HEK293 (cell line): ENCODE measurements at regions not wholly inside any gene's neighbourhood (a gene's known extent, or its start where the extent isn't known, plus 50 kb on each side); places are given as distances from the start of the nearest gene placed in this dataset.

Experiments
- CTCF ChIA-PET: fragments of 350-600 bp; formaldehyde crosslinking; extraction: SDS; loops from one replicate; lab custom pipeline; 2021; ENCODE audit warnings: antibody characterized with exemption; lab: Yijun Ruan, JAX
- POLR2A ChIA-PET: fragments of 300-600 bp; formaldehyde crosslinking; extraction: SDS; loops from one replicate; lab custom pipeline; 2020; ENCODE audit warnings: antibody characterized with exemption, inconsistent platforms; lab: Yijun Ruan, JAX
- H3K27ac ChIP-seq: fragments of 200-500 bp; sonication (Bioruptor generic); 2 replicates; pipeline ENCODE4 v1.5.1; 2014; ENCODE audit warnings: low read depth, low read length, control low read depth, inconsistent platforms; ENCODE audit errors: extremely low read depth
- H3K36me3 ChIP-seq, 2 experiments: fragments of 200-500 bp in 1 of 2; sonication (Bioruptor generic) in 1 of 2; 1 replicate in 1 of 2; 2 replicates in 1 of 2; pipeline ENCODE4 v1.5.1; 2014 to 2017; ENCODE audit warnings: inconsistent platforms in 2 of 2, low read length in 2 of 2; ENCODE audit not compliant: control insufficient read depth in 2 of 2, insufficient read depth in 1 of 2
- H3K4me1 ChIP-seq: fragments of 200-500 bp; sonication (Bioruptor generic); 2 replicates; pipeline ENCODE4 v1.5.1; 2014; ENCODE audit warnings: mild to moderate bottlenecking, low read length, inconsistent platforms; ENCODE audit not compliant: control insufficient read depth, insufficient read depth
- H3K4me3 ChIP-seq: 2 replicates; pipeline ENCODE4 v1.5.1; 2011; ENCODE audit warnings: low read depth, mild to moderate bottlenecking, control low read depth, low read length, moderate library complexity
- H3K9me3 ChIP-seq: fragments of 200-500 bp; sonication (Bioruptor generic); 2 replicates; pipeline ENCODE4 v1.5.1; 2014; ENCODE audit warnings: low read depth, low read length, inconsistent platforms; ENCODE audit not compliant: control insufficient read depth, insufficient read depth
- HOXD13 ChIP-seq: sonication (generic); formaldehyde crosslinking; IDR thresholded peaks from 2 replicates; pipeline ENCODE4 v1.8.0; 2022; ENCODE audit warnings: missing genetic modification reagents, borderline replicate concordance
- KLF16 ChIP-seq: fragments of 450-650 bp; formaldehyde crosslinking; IDR thresholded peaks from 2 replicates; pipeline ENCODE4 v1.5.1; 2017; ENCODE audit warnings: missing biosample characterization, missing genetic modification characterization
- MZF1 ChIP-seq: fragments of 450-650 bp; formaldehyde crosslinking; IDR thresholded peaks from 2 replicates; pipeline ENCODE4 v1.5.1; 2017; ENCODE audit warnings: missing biosample characterization, missing genetic modification characterization, borderline replicate concordance
- SALL2 ChIP-seq: fragments of 450-650 bp; formaldehyde crosslinking; IDR thresholded peaks from 2 replicates; pipeline ENCODE4 v1.5.0; 2017; ENCODE audit warnings: missing biosample characterization, mild to moderate bottlenecking, missing genetic modification characterization, borderline replicate concordance
- SP2 ChIP-seq: fragments of 450-650 bp; formaldehyde crosslinking; IDR thresholded peaks from 2 replicates; pipeline ENCODE4 v1.5.1; 2016; ENCODE audit warnings: missing biosample characterization, missing genetic modification characterization
- ZNF621 ChIP-seq: fragments of 450-650 bp; formaldehyde crosslinking; IDR thresholded peaks from 2 replicates; pipeline ENCODE4 v1.5.1; 2017; ENCODE audit warnings: missing biosample characterization, missing genetic modification characterization
- ZNF654 ChIP-seq: fragments of 450-650 bp; formaldehyde crosslinking; IDR thresholded peaks from 2 replicates; pipeline ENCODE4 v1.5.1; 2016; ENCODE audit warnings: low read depth, missing biosample characterization, missing genetic modification characterization
- ZNF701 ChIP-seq: fragments of 450-650 bp; formaldehyde crosslinking; IDR thresholded peaks from 2 replicates; pipeline ENCODE4 v1.5.1; 2016; ENCODE audit warnings: missing biosample characterization, missing genetic modification characterization
- ZNF707 ChIP-seq: fragments of 450-650 bp; formaldehyde crosslinking; IDR thresholded peaks from 2 replicates; pipeline ENCODE4 v1.5.1; 2016; ENCODE audit warnings: missing biosample characterization, missing genetic modification characterization
- ZNF830 ChIP-seq: fragments of 450-650 bp; IDR thresholded peaks from 2 replicates; pipeline ENCODE4 v1.5.0; 2018; ENCODE audit warnings: missing biosample characterization, missing genetic modification characterization, low read depth, mild to moderate bottlenecking, moderate library complexity
- ZNF837 ChIP-seq: fragments of 450-650 bp; formaldehyde crosslinking; IDR thresholded peaks from 2 replicates; pipeline ENCODE4 v1.5.1; 2016; ENCODE audit warnings: missing biosample characterization, missing genetic modification characterization
- TF ChIP-seq, protein P1 (sequence below): fragments of 450-650 bp; formaldehyde crosslinking; IDR thresholded peaks from 2 replicates; pipeline ENCODE4 v1.5.1; 2016; ENCODE audit warnings: missing biosample characterization, missing genetic modification characterization
- TF ChIP-seq, protein P2 (sequence below): fragments of 450-650 bp; formaldehyde crosslinking; IDR thresholded peaks from 2 replicates; pipeline ENCODE4 v1.5.1; 2016; ENCODE audit warnings: missing biosample characterization, missing genetic modification characterization, borderline replicate concordance
- TF ChIP-seq, protein P3 (sequence below): fragments of 450-650 bp; formaldehyde crosslinking; IDR thresholded peaks from 2 replicates; pipeline ENCODE4 v1.5.1; 2016; ENCODE audit warnings: missing biosample characterization, missing genetic modification characterization
- TF ChIP-seq, protein P4 (sequence below): fragments of 450-650 bp; formaldehyde crosslinking; IDR thresholded peaks from 2 replicates; pipeline ENCODE4 v1.5.1; 2016; ENCODE audit warnings: missing biosample characterization, missing genetic modification characterization

DNA sequence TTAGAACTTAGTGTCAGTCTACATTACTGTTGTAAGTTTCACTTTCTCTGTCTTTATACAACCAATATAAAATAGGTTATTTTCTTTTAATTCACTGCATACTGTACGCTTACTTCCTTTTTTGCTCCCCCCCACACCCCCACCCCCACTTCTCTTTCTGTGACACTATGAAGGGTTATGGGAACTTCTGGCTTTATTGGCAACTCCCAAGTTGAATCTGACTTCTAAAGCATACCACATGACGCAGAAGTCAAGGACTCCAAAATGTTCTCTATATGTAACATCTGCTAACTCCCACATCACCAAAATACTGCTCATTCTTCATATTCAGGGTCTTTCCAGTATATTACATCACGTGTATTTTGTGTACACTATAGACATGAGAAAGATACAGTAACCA is 81.2 kb upstream of the ATXN7L3B start (continued):
- TF ChIP-seq, protein P1, sequence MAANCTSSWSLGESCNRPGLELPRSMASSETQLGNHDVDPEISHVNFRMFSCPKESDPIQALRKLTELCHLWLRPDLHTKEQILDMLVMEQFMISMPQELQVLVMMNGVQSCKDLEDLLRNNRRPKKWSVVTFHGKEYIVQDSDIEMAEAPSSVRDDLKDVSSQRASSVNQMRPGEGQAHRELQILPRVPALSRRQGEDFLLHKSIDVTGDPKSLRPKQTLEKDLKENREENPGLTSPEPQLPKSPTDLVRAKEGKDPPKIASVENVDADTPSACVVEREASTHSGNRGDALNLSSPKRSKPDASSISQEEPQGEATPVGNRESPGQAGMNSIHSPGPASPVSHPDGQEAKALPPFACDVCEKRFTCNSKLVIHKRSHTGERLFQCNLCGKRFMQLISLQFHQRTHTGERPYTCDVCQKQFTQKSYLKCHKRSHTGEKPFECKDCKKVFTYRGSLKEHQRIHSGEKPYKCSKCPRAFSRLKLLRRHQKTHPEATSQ (tag by site-specific recombination), result no peak

DNA sequence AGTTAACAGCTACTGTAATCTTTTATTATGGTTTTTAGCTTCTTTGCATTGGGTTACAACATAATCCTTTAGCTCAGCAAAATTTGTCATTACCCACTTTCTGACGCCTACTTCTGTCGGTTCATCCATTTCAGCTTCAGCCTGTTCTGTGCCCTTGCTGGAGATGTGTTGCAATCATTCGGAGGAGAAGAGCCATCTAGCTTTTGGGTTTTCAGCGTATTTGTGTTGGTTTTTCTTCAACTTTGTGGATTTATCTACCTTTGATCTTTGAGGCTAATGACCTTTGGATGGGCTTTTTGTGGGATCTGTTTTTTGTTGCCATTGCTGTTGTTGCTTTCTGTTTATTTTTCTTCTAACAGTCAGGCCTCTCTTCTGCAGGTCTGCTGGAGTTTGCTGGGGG is 69.2 kb upstream of the ATXN7L3B start:
- CTCF ChIA-PET, result no interaction called here
- H3K27ac ChIP-seq, result no peak overlapping the region
- H3K4me3 ChIP-seq, result no peak overlapping the region
- H3K4me1 ChIP-seq, result no peaks in the 10 kb centered on the region
- POLR2A ChIA-PET, result no interaction called here
- no peaks in the 10 kb centered on the region for H3K36me3 ChIP-seq
- TF ChIP-seq ZNF707 (tag by site-specific recombination) (no peak), ZNF830 (tag by site-specific recombination) (no peak), MZF1 (tag by site-specific recombination) (no peak), HOXD13 (no peak), KLF16 (no peak), ZNF621 (no peak), SP2 (no peak), ZNF654 (tag by site-specific recombination) (no peak), SALL2 (no peak), ZNF701 (no peak), ZNF837 (no peak)
- TF ChIP-seq, protein P2, sequence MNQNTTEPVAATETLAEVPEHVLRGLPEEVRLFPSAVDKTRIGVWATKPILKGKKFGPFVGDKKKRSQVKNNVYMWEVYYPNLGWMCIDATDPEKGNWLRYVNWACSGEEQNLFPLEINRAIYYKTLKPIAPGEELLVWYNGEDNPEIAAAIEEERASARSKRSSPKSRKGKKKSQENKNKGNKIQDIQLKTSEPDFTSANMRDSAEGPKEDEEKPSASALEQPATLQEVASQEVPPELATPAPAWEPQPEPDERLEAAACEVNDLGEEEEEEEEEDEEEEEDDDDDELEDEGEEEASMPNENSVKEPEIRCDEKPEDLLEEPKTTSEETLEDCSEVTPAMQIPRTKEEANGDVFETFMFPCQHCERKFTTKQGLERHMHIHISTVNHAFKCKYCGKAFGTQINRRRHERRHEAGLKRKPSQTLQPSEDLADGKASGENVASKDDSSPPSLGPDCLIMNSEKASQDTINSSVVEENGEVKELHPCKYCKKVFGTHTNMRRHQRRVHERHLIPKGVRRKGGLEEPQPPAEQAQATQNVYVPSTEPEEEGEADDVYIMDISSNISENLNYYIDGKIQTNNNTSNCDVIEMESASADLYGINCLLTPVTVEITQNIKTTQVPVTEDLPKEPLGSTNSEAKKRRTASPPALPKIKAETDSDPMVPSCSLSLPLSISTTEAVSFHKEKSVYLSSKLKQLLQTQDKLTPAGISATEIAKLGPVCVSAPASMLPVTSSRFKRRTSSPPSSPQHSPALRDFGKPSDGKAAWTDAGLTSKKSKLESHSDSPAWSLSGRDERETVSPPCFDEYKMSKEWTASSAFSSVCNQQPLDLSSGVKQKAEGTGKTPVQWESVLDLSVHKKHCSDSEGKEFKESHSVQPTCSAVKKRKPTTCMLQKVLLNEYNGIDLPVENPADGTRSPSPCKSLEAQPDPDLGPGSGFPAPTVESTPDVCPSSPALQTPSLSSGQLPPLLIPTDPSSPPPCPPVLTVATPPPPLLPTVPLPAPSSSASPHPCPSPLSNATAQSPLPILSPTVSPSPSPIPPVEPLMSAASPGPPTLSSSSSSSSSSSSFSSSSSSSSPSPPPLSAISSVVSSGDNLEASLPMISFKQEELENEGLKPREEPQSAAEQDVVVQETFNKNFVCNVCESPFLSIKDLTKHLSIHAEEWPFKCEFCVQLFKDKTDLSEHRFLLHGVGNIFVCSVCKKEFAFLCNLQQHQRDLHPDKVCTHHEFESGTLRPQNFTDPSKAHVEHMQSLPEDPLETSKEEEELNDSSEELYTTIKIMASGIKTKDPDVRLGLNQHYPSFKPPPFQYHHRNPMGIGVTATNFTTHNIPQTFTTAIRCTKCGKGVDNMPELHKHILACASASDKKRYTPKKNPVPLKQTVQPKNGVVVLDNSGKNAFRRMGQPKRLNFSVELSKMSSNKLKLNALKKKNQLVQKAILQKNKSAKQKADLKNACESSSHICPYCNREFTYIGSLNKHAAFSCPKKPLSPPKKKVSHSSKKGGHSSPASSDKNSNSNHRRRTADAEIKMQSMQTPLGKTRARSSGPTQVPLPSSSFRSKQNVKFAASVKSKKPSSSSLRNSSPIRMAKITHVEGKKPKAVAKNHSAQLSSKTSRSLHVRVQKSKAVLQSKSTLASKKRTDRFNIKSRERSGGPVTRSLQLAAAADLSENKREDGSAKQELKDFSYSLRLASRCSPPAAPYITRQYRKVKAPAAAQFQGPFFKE, result no peak
- TF ChIP-seq, protein P3, sequence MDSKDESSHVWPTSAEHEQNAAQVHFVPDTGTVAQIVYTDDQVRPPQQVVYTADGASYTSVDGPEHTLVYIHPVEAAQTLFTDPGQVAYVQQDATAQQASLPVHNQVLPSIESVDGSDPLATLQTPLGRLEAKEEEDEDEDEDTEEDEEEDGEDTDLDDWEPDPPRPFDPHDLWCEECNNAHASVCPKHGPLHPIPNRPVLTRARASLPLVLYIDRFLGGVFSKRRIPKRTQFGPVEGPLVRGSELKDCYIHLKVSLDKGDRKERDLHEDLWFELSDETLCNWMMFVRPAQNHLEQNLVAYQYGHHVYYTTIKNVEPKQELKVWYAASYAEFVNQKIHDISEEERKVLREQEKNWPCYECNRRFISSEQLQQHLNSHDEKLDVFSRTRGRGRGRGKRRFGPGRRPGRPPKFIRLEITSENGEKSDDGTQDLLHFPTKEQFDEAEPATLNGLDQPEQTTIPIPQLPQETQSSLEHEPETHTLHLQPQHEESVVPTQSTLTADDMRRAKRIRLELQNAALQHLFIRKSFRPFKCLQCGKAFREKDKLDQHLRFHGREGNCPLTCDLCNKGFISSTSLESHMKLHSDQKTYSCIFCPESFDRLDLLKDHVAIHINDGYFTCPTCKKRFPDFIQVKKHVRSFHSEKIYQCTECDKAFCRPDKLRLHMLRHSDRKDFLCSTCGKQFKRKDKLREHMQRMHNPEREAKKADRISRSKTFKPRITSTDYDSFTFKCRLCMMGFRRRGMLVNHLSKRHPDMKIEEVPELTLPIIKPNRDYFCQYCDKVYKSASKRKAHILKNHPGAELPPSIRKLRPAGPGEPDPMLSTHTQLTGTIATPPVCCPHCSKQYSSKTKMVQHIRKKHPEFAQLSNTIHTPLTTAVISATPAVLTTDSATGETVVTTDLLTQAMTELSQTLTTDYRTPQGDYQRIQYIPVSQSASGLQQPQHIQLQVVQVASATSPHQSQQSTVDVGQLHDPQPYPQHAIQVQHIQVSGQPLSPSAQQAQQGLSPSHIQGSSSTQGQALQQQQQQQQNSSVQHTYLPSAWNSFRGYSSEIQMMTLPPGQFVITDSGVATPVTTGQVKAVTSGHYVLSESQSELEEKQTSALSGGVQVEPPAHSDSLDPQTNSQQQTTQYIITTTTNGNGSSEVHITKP (tag by site-specific recombination), result no peak
- TF ChIP-seq, protein P4, sequence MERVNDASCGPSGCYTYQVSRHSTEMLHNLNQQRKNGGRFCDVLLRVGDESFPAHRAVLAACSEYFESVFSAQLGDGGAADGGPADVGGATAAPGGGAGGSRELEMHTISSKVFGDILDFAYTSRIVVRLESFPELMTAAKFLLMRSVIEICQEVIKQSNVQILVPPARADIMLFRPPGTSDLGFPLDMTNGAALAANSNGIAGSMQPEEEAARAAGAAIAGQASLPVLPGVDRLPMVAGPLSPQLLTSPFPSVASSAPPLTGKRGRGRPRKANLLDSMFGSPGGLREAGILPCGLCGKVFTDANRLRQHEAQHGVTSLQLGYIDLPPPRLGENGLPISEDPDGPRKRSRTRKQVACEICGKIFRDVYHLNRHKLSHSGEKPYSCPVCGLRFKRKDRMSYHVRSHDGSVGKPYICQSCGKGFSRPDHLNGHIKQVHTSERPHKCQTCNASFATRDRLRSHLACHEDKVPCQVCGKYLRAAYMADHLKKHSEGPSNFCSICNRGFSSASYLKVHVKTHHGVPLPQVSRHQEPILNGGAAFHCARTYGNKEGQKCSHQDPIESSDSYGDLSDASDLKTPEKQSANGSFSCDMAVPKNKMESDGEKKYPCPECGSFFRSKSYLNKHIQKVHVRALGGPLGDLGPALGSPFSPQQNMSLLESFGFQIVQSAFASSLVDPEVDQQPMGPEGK (tag by site-specific recombination), result no peak
- no peaks in the 10 kb centered on the region for H3K9me3 ChIP-seq
